AG09319 (cell line): ENCODE measurements at regions not wholly inside any gene's neighbourhood (a gene's known extent, or its start where the extent isn't known, plus 50 kb on each side); places are given as distances from the start of the nearest gene placed in this dataset.

ENCODE experiments used
- DNase-seq: peaks from one replicate; pipeline ENCODE4 v3.0.0-alpha.2; 2010; ENCODE audit warnings: low read depth; ENCODE audit errors: extremely low read depth
- TF ChIP-seq, protein P1 (sequence below): IDR thresholded peaks from 2 replicates; pipeline ENCODE4 v1.5.1; 2011; ENCODE audit warnings: low read depth, mild to moderate bottlenecking, inconsistent platforms, low read length, moderate library complexity

DNA sequence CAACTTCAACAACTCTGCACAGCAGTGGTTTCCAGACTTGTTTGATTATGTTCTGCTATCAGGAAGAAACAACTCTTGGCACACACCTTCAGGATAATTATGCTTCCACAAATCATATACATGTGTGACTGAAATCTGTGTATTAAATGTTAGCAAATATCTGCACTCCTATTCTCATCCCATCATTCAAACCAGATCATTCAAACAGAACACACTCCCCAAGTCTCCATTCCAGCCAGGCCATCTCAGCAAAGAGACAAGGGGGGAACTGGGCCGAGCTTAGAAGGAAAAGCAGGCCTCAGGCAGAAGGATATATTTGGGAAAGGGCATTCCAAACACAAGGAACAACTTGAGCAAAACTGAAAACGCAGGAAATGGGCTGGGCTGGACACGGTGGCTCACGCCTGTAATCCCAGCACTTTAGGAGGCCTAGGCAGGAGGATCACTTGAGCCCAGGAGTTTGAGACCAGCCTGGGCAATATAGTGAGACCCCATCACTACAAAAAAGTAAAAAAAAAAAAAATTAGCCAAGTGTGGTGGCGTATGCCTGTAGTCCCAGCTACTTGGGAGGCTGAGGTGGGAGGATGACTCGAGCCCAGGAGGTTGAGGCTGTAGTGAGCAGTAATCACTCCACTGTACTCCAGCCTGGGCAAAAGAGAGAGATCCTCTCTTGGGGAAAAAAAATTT lies 62.7 kb downstream of the ZFP36L2 start:
- TF ChIP-seq, protein P1, sequence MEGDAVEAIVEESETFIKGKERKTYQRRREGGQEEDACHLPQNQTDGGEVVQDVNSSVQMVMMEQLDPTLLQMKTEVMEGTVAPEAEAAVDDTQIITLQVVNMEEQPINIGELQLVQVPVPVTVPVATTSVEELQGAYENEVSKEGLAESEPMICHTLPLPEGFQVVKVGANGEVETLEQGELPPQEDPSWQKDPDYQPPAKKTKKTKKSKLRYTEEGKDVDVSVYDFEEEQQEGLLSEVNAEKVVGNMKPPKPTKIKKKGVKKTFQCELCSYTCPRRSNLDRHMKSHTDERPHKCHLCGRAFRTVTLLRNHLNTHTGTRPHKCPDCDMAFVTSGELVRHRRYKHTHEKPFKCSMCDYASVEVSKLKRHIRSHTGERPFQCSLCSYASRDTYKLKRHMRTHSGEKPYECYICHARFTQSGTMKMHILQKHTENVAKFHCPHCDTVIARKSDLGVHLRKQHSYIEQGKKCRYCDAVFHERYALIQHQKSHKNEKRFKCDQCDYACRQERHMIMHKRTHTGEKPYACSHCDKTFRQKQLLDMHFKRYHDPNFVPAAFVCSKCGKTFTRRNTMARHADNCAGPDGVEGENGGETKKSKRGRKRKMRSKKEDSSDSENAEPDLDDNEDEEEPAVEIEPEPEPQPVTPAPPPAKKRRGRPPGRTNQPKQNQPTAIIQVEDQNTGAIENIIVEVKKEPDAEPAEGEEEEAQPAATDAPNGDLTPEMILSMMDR, result no peak
- no peak for DNase-seq

DNA sequence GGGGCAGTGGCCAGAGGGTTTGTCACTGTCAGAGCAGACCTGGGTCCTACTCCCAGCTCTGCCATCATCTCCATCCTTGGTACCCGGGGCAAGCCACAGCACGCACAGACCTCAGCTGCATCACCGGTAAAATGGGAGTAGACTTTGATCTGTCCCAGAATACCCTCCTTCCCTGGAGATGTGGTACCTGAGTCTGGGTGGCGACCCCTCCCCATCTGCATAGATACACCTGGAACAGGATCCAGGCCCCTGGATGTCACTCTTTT lies 64.0 kb downstream of the ZFP36L2 start:
- no peak for DNase-seq
- TF ChIP-seq, protein P1, result no peak

DNA sequence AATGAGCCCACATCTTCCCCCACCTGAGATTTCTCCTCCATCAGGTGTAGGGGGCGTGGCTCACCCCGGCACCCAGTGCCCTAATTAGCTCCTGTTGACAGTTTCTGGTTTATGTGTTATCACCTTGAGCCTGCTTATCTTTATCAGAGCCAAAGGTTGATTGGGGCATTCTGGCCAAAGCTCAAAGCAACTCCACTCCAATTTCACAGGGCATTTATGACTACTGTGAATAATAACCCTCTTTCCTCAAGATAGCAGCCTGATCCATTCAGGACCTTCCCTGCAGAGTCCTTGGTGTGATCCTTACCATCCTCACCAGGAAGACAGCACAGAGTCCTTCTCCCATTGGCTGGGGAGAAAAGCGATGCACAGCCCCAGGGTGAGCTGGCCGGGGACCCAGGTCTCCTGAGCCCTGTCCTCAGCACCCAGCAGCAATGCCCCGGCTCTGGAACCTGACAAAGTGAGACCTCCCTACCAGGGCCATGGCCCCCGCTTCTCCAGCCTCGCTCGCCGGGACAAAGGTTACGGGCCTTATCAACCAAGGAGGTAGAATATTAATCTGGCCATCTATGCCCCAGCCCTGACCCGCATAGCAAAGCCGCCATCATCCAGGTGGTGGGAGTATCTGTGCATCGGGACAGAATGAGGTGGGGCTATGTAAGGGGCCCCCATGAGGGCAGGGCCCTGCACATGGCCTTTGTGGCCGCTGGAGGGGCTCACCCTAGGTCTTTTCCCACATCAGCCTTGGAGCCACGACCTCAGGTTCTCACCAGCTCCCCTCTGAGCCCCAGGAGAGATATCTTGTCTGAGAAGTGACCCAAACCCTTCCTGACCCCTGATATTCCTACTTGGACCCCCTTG lies 64.5 kb downstream of the ZFP36L2 start:
- TF ChIP-seq, protein P1, result no peak
- no peak for DNase-seq

DNA sequence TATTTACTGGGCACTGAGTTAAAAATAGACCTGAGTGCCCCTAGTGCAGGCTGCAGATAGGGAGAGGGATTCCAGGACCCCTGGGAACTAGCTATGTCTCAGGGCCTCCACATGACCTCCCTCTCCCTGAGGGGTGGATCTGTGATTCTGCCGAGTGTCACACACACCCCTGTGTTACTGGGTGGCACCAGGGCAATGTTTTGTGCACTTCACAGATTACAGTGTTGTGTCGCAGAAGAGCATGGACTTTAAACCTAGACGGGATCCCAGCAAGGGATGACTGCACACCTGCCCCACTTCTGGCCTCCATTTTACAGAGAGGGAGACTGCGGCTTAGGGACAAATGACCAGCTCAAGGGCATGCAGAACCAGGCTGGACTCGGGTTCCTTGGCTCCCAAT lies 65.6 kb downstream of the ZFP36L2 start:
- no peak for DNase-seq
- TF ChIP-seq, protein P1, result no peak

DNA sequence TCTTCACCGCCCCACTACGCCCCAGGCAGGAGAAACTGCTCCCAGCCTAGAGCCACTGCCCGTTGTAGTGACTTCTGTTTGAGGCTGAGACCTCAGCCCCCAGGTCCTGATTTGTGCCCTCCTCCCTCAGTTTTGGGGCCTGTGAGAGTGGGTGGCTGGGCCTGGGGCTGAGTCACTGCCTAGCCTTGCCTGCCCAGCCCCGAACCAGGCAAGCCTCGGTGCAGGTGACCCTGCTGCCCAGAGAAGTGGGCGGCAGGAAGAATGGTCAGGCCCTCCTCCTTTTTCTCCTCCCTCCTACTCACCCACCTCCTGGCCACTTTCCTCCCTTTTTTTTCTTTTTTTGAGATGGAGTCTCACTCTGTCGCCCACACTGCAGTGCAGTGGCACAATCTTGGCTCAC lies 66.6 kb downstream of the ZFP36L2 start:
- no peak for DNase-seq
- TF ChIP-seq, protein P1, result no peak

DNA sequence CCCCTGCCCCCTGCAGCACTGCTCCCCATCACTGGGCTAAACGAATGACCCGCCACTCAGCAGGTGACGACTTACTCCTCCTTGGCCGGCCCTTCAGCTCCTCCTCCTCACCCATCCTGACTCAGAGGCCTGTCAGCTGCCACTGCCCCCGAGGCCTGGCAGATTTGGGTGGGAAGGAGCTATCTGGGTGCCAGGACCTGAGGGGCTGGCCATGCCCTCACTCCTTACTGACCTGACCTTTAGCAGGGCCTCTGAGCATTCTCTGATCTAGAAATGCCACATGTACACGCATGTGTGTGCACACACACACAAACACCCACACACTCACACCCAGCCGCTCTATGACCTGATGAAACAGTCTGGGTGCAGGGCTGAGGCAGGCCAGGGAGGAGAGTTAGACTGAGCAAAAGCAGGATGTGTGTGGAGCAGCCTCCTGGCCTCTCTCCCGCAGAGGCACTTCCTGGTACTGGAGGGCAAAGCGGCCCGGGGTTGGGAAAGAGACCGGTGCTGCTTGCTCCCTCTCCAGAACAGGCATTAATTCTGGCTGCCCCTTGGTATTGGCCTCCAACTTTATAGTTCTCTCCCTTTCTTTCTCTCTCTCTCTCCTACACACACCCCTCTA lies 68.0 kb downstream of the ZFP36L2 start:
- no peak for DNase-seq

More for the DNA sequence above, 68.0 kb downstream of the ZFP36L2 start:
- TF ChIP-seq, protein P1, result no peak
